ENCODE measurements at regions not wholly inside any gene's neighbourhood (a gene's known extent, or its start where the extent isn't known, plus 50 kb on each side); places are given as distances from the start of the nearest gene placed in this dataset.

DNA sequence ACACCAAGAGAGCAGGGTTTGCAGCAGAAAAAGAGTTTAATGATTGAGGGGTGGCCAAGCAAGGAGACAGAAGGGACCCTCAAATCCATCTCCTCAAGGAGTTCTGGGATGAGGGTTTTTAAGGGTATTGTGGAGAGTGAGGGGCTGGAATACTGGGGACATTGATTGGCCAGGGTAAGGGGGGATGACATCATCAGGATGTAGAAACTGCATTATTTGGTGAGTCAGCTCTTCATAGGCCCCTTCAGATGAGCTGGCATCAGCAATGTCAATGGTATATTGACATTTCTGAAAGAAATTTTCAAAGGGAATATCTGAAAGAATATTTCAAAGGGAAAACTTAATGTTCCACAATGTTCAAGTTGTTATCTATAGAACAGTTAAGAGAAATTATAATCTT is 168.1 kb upstream of the SNX7 start:
- TF ChIP-seq POLR2A (IDR thresholded peaks at IDR 0.05) = no peak
- TF ChIP-seq, protein P1, sequence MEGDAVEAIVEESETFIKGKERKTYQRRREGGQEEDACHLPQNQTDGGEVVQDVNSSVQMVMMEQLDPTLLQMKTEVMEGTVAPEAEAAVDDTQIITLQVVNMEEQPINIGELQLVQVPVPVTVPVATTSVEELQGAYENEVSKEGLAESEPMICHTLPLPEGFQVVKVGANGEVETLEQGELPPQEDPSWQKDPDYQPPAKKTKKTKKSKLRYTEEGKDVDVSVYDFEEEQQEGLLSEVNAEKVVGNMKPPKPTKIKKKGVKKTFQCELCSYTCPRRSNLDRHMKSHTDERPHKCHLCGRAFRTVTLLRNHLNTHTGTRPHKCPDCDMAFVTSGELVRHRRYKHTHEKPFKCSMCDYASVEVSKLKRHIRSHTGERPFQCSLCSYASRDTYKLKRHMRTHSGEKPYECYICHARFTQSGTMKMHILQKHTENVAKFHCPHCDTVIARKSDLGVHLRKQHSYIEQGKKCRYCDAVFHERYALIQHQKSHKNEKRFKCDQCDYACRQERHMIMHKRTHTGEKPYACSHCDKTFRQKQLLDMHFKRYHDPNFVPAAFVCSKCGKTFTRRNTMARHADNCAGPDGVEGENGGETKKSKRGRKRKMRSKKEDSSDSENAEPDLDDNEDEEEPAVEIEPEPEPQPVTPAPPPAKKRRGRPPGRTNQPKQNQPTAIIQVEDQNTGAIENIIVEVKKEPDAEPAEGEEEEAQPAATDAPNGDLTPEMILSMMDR (IDR thresholded peaks at IDR 0.05) = no peak
- no peaks in the 10 kb centered on the region for H3K4me1 ChIP-seq
- H3K4me3 ChIP-seq = no peak overlapping the region
- intact Hi-C loops (cut with DNase I) = no loop called here
- DNase-seq = no peak
- no peak overlapping the region for H3K27ac ChIP-seq
- no peaks in the 10 kb centered on the region for H3K27me3 ChIP-seq
- no peaks in the 10 kb centered on the region for H3K9me3 ChIP-seq
- no peak for ATAC-seq
- no peaks in the 10 kb centered on the region for H3K36me3 ChIP-seq (replicated peaks in 1 of 2; ENCODE audit: insufficient read depth in 1 of 2, low read depth in 2 of 2)

DNA sequence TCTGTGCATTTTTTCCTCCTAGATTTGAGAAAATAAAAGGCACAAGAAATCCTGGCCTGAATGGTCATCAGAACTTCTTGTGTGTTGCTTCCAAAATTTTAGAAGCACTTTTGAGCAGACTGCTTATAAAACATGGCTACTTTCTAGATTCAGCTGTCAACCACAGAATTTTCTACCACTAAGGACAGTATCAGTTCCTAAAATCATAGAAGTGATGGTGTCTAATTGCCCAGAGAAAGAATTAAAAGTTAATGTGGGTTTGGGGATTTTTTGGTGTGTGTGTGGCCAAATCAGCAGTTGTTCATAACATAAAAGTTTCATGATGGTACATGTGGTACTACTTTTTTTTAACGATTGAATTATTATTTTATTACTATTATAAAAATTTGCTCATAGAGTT is 171.4 kb upstream of the SNX7 start:
- Histone ChIP-seq H3K4me1 (no peaks in the 10 kb centered on the region), H3K4me3 (no peak overlapping the region), H3K27ac (no peak overlapping the region), H3K9me3 (no peaks in the 10 kb centered on the region), H3K27me3 (no peaks in the 10 kb centered on the region), H3K36me3 (replicated peaks in 1 of 2; ENCODE audit: insufficient read depth in 1 of 2, low read depth in 2 of 2) (no peaks in the 10 kb centered on the region)
- intact Hi-C loops (cut with DNase I) = no loop called here
- ATAC-seq (no peak), DNase-seq (no peak)
- no peak for TF ChIP-seq POLR2A (IDR thresholded peaks at IDR 0.05)
- TF ChIP-seq, protein P1 (IDR thresholded peaks at IDR 0.05) = no peak
- 69 to 78% methylated on average over 1 of the region's 1 CpG for WGBS, 2 donors

DNA sequence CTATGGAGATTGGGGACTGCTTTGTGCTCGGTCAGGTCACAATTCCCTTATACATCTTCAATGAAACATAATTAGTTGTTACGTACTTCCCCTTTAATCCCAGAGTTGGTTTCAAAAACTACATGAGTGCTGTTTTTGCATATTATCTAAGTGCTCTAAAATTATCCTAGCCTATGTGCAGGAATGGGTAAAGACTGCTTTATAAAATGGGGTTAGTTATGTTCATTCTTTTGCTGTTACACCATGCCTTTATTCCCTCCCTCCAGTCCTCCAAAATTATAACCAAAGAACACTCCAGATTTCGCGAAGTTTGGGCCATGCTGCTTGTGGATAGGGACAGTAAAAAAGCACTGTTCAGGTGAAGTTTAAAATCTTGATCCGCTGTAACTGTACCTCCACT is 173.9 kb upstream of the SNX7 start:
- DNase-seq = no peak
- Histone ChIP-seq H3K9me3 (no peaks in the 10 kb centered on the region), H3K36me3 (replicated peaks in 1 of 2; ENCODE audit: insufficient read depth in 1 of 2, low read depth in 2 of 2) (no peaks in the 10 kb centered on the region), H3K4me1 (no peaks in the 10 kb centered on the region), H3K4me3 (no peak overlapping the region), H3K27me3 (no peaks in the 10 kb centered on the region), H3K27ac (no peak overlapping the region)
- TF ChIP-seq, protein P1 (IDR thresholded peaks at IDR 0.05) = no peak
- no peak for TF ChIP-seq POLR2A (IDR thresholded peaks at IDR 0.05)
- 65 to 85% methylated on average over 5 of the region's 5 CpGs for WGBS, 2 donors
- ATAC-seq = no peak
- intact Hi-C loops (cut with DNase I) = no loop called here

DNA sequence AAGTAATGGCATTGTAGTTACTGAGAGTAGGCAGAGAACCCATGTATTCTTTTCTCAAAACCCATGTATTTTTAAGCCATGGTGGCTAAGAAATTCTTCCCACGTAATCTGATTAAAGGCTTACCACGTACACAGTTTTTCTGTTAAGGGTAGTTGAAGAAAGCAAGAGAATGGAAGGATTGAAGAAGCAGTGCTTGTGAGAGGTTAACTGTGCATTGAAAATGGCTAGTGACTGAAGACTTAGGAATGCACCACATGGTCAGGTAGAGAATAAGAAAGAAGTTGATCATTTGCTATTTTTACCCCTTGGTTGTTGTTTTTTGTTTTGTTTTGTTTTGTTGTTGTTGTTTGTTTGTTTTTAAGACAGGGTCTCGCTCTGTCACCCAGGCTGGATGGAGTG is 178.9 kb upstream of the SNX7 start:
- intact Hi-C loops (cut with DNase I) = no loop called here
- DNase-seq (no peak), ATAC-seq (no peak)
- TF ChIP-seq, protein P1 (IDR thresholded peaks at IDR 0.05) = no peak
- TF ChIP-seq POLR2A (IDR thresholded peaks at IDR 0.05) = no peak
- H3K36me3 ChIP-seq (replicated peaks in 1 of 2; ENCODE audit: insufficient read depth in 1 of 2, low read depth in 2 of 2) = no peaks in the 10 kb centered on the region
- H3K4me1 ChIP-seq = no peaks in the 10 kb centered on the region
- no peaks in the 10 kb centered on the region for H3K27me3 ChIP-seq
- no peak overlapping the region for H3K4me3 ChIP-seq
- H3K9me3 ChIP-seq = no peaks in the 10 kb centered on the region
- no peak overlapping the region for H3K27ac ChIP-seq
- WGBS, 2 donors = 70 to 73% methylated on average over 3 of the region's 3 CpGs

DNA sequence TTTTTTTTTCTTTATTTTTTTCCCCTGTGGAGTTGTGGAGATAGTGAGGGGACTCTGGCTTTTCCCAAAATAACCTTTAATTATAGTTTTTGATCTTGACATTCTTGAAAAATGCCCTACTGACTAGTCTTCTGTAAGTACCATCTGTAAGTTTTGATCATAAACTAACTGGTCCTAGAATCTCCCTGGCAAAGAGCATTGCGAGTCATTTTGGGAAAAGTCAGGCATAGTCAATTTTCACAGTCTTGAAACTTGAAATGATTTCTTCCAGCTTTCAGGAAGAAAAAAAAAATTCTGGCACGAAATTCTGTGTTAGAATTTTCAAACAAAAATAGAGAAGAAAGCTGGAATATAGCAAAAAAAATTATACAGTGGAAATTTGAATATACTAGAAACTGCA is 181.2 kb upstream of the SNX7 start:
- intact Hi-C loops (cut with DNase I) = no loop called here
- H3K9me3 ChIP-seq = no peaks in the 10 kb centered on the region
- WGBS, 2 donors = 48 to 50% methylated on average over 2 of the region's 2 CpGs
- H3K27me3 ChIP-seq = no peaks in the 10 kb centered on the region
- no peaks in the 10 kb centered on the region for H3K4me1 ChIP-seq
- DNase-seq (no peak), ATAC-seq (no peak)
- no peaks in the 10 kb centered on the region for H3K36me3 ChIP-seq (replicated peaks in 1 of 2; ENCODE audit: insufficient read depth in 1 of 2, low read depth in 2 of 2)
- TF ChIP-seq, protein P1 (IDR thresholded peaks at IDR 0.05) = no peak
- TF ChIP-seq POLR2A (IDR thresholded peaks at IDR 0.05) = no peak
- H3K4me3 ChIP-seq = no peak overlapping the region
- no peak overlapping the region for H3K27ac ChIP-seq

Measured in body of pancreas (tissue), 4 donors.